ENCODE measurements at regions not wholly inside any gene's neighbourhood (a gene's known extent, or its start where the extent isn't known, plus 50 kb on each side); places are given as distances from the start of the nearest gene placed in this dataset.

GRCh38 chr1:220380885-220381284 is 108.6 kb upstream of the RAB3GAP2 start:
- TF ChIP-seq EZH2 (IDR thresholded peaks at IDR 0.05; ENCODE audit: low read length, unreplicated experiment) (no peak), CTCF (conservative IDR thresholded peaks at IDR 0.05; ENCODE audit: low read depth, low read length) (no peak), EZH2phosphoT487 (IDR thresholded peaks at IDR 0.05; ENCODE audit: borderline replicate concordance, low read length) (no peak)
- H3K27ac ChIP-seq (ENCODE audit: low read length): no peak overlapping the region
- no peaks in the 10 kb centered on the region for H3K9me3 ChIP-seq (ENCODE audit: low read length)
- ChIA-PET CTCF (no interaction called here), POLR2A (ENCODE audit: unreplicated experiment) (no interaction called here)
- no peak overlapping the region for H2AFZ ChIP-seq (ENCODE audit: low read length)
- intact Hi-C loops (cut with micrococcal nuclease): no loop called here
- H3K4me2 ChIP-seq (ENCODE audit: low read length): no peak overlapping the region
- H3K36me3 ChIP-seq (ENCODE audit: low read depth, low read length): no peaks in the 10 kb centered on the region
- DNase-seq (no peak), ATAC-seq (no peak)
- no TSS peak for BruUV-seq (replicated peaks)
- no peak overlapping the region for H3K4me3 ChIP-seq (ENCODE audit: low read length)
- H3K9ac ChIP-seq (ENCODE audit: low read length): no peak overlapping the region
- no peaks in the 10 kb centered on the region for H3K79me2 ChIP-seq (ENCODE audit: low read length)
- H3K4me1 ChIP-seq (ENCODE audit: insufficient read depth, low read length): no peaks in the 10 kb centered on the region
- no peaks in the 10 kb centered on the region for H3F3A ChIP-seq (ENCODE audit: low read length, unreplicated experiment)
- H4K20me1 ChIP-seq (ENCODE audit: low read length): no peaks in the 10 kb centered on the region
- no peaks in the 10 kb centered on the region for H3K9me2 ChIP-seq (replicated peaks; ENCODE audit: low read length)
- no peaks in the 10 kb centered on the region for H3K27me3 ChIP-seq (ENCODE audit: low read length)

GRCh38 chr1:220378571-220379302 is 106.5 kb upstream of the RAB3GAP2 start:
- Histone ChIP-seq H3K9ac (ENCODE audit: low read length) (no peak overlapping the region), H3K9me2 (replicated peaks; ENCODE audit: low read length) (no peaks in the 10 kb centered on the region), H4K20me1 (ENCODE audit: low read length) (no peaks in the 10 kb centered on the region), H3K9me3 (ENCODE audit: low read length) (no peaks in the 10 kb centered on the region), H2AFZ (ENCODE audit: low read length) (no peak overlapping the region), H3K4me2 (ENCODE audit: low read length) (no peak overlapping the region), H3K27me3 (ENCODE audit: low read length) (no peaks in the 10 kb centered on the region), H3F3A (ENCODE audit: low read length, unreplicated experiment) (no peaks in the 10 kb centered on the region), H3K4me1 (ENCODE audit: insufficient read depth, low read length) (no peaks in the 10 kb centered on the region), H3K27ac (ENCODE audit: low read length) (no peak overlapping the region), H3K4me3 (ENCODE audit: low read length) (no peak overlapping the region), H3K36me3 (ENCODE audit: low read depth, low read length) (no peaks in the 10 kb centered on the region), H3K79me2 (ENCODE audit: low read length) (no peaks in the 10 kb centered on the region)
- intact Hi-C loops (cut with micrococcal nuclease): no loop called here
- DNase-seq: peak; percentile 20
- no peak for TF ChIP-seq EZH2 (IDR thresholded peaks at IDR 0.05; ENCODE audit: low read length, unreplicated experiment)
- TF ChIP-seq CTCF (conservative IDR thresholded peaks at IDR 0.05; ENCODE audit: low read depth, low read length): no peak
- TF ChIP-seq EZH2phosphoT487 (IDR thresholded peaks at IDR 0.05; ENCODE audit: borderline replicate concordance, low read length): no peak
- no TSS peak for BruUV-seq (replicated peaks)
- ATAC-seq: no peak
- ChIA-PET CTCF (no interaction called here), POLR2A (ENCODE audit: unreplicated experiment) (no interaction called here)

- CTCF ChIA-PET: no interaction called here
- peaks cover 7% of the 10 kb centered on the region for H3K4me1 ChIP-seq (ENCODE audit: insufficient read depth, low read length)
- no peaks in the 10 kb centered on the region for H3F3A ChIP-seq (ENCODE audit: low read length, unreplicated experiment)
- no peaks in the 10 kb centered on the region for H3K36me3 ChIP-seq (ENCODE audit: low read depth, low read length)
- no peaks in the 10 kb centered on the region for H4K20me1 ChIP-seq (ENCODE audit: low read length)
- H3K79me2 ChIP-seq (ENCODE audit: low read length): no peaks in the 10 kb centered on the region
- no peaks in the 10 kb centered on the region for H3K9me3 ChIP-seq (ENCODE audit: low read length)
- TF ChIP-seq EZH2phosphoT487 (IDR thresholded peaks at IDR 0.05; ENCODE audit: borderline replicate concordance, low read length) (no peak), CTCF (conservative IDR thresholded peaks at IDR 0.05; ENCODE audit: low read depth, low read length) (no peak), EZH2 (IDR thresholded peaks at IDR 0.05; ENCODE audit: low read length, unreplicated experiment) (no peak)
- H2AFZ ChIP-seq (ENCODE audit: low read length): no peak overlapping the region
- DNase-seq (no peak), ATAC-seq (no peak)
- intact Hi-C loops (cut with micrococcal nuclease): no loop called here
- H3K4me3 ChIP-seq (ENCODE audit: low read length): no peak overlapping the region
- H3K4me2 ChIP-seq (ENCODE audit: low read length): no peak overlapping the region
- POLR2A ChIA-PET (ENCODE audit: unreplicated experiment): no interaction called here
- BruUV-seq (replicated peaks): no TSS peak
- no peak overlapping the region for H3K9ac ChIP-seq (ENCODE audit: low read length)
- no peaks in the 10 kb centered on the region for H3K27me3 ChIP-seq (ENCODE audit: low read length)
- H3K9me2 ChIP-seq (replicated peaks; ENCODE audit: low read length): no peaks in the 10 kb centered on the region
- H3K27ac ChIP-seq (ENCODE audit: low read length): no peak overlapping the region
Observed at GRCh38 chr1:220375715-220376114, 103.5 kb upstream of the RAB3GAP2 start.
